Loucy (cell line): ENCODE measurements at regions not wholly inside any gene's neighbourhood (a gene's known extent, or its start where the extent isn't known, plus 50 kb on each side); places are given as distances from the start of the nearest gene placed in this dataset.

ENCODE experiments used
- CTCF ChIP-seq: fragments of 200-600 bp; sonication (generic); conservative IDR thresholded peaks from 2 replicates; pipeline ENCODE4 v1.5.1; 2014; ENCODE audit warnings: mild to moderate bottlenecking, antibody characterized with exemption, low read length
- EZH2phosphoT487 ChIP-seq: fragments of 200-600 bp; IDR thresholded peaks from 2 replicates; pipeline ENCODE4 v1.6.1; 2018; ENCODE audit warnings: antibody characterized with exemption, mild to moderate bottlenecking, moderate library complexity, borderline replicate concordance

- TF ChIP-seq CTCF (no peak), EZH2phosphoT487 (no peak)
These were observed 74.3 kb upstream of the VANGL1 start for GRCh38 chr1:115567431-115567830.
